ENCODE measurements at regions not wholly inside any gene's neighbourhood (a gene's known extent, or its start where the extent isn't known, plus 50 kb on each side); places are given as distances from the start of the nearest gene placed in this dataset.
A peak's percentile ranks its signal among the peaks of the same experiment; 100 is the strongest.
"Not testable (repeated sequence)": the region's sequence is repeated elsewhere in the genome, so short reads cannot be mapped to it uniquely, and the experiment has no call there.

- not testable (repeated sequence) for DNase-seq (ENCODE audit: low read depth, low spot score)
Observed at GRCh38 chr10:53338199-53338598, 565.6 kb upstream of the MBL2 start.

GRCh38 chr10:53335803-53336422 is 563.3 kb upstream of the MBL2 start:
- DNase-seq (ENCODE audit: low read depth, low spot score) = not testable (repeated sequence)

GRCh38 chr10:53331460-53331859 is 558.9 kb upstream of the MBL2 start:
- DNase-seq (ENCODE audit: low read depth, low spot score) = no peak

GRCh38 chr10:53326401-53327305 is 554.1 kb upstream of the MBL2 start:
- DNase-seq (ENCODE audit: low read depth, low spot score) = not testable (repeated sequence)

- DNase-seq (ENCODE audit: low read depth, low spot score) = no peak
Observed at GRCh38 chr10:53325066-53325465, 552.5 kb upstream of the MBL2 start.

GRCh38 chr10:53315709-53316108 is 543.1 kb upstream of the MBL2 start:
- DNase-seq (ENCODE audit: low read depth, low spot score) = peak; percentile 13

- DNase-seq (ENCODE audit: low read depth, low spot score) = peak; percentile 82
Observed at GRCh38 chr10:53314876-53315275, 542.3 kb upstream of the MBL2 start.

GRCh38 chr10:53298443-53298842 is 525.9 kb upstream of the MBL2 start:
- no peak for DNase-seq (ENCODE audit: low read depth, low spot score)

- DNase-seq (ENCODE audit: low read depth, low spot score) = no peak
Observed at GRCh38 chr10:53284615-53285182, 512.1 kb upstream of the MBL2 start.

- no peak for DNase-seq (ENCODE audit: low read depth, low spot score)
Observed at GRCh38 chr10:53276797-53277196, 504.2 kb upstream of the MBL2 start.

GRCh38 chr10:53269482-53269881 is 496.9 kb upstream of the MBL2 start:
- DNase-seq (ENCODE audit: low read depth, low spot score) = no peak

- no peak for DNase-seq (ENCODE audit: low read depth, low spot score)
Observed at GRCh38 chr10:53260213-53260612, 487.6 kb upstream of the MBL2 start.

- DNase-seq (ENCODE audit: low read depth, low spot score) = no peak
Observed at GRCh38 chr10:53256623-53257022, 484.0 kb upstream of the MBL2 start.

GRCh38 chr10:53255661-53256205 is 483.1 kb upstream of the MBL2 start:
- DNase-seq (ENCODE audit: low read depth, low spot score) = no peak

GRCh38 chr10:53253221-53253620 is 480.6 kb upstream of the MBL2 start:
- DNase-seq (ENCODE audit: low read depth, low spot score) = no peak

GRCh38 chr10:53239873-53240272 is 467.3 kb upstream of the MBL2 start:
- no peak for DNase-seq (ENCODE audit: low read depth, low spot score)

- DNase-seq (ENCODE audit: low read depth, low spot score) = no peak
Observed at GRCh38 chr10:53236941-53237340, 464.4 kb upstream of the MBL2 start.

GRCh38 chr10:53233749-53234148 is 461.2 kb upstream of the MBL2 start:
- no peak for DNase-seq (ENCODE audit: low read depth, low spot score)

GRCh38 chr10:53230651-53231050 is 458.1 kb upstream of the MBL2 start:
- no peak for DNase-seq (ENCODE audit: low read depth, low spot score)

- peak; percentile 6 for DNase-seq (ENCODE audit: low read depth, low spot score)
Observed at GRCh38 chr10:53223851-53224250, 451.3 kb upstream of the MBL2 start.

GRCh38 chr10:53222806-53223205 is 450.2 kb upstream of the MBL2 start:
- DNase-seq (ENCODE audit: low read depth, low spot score) = no peak

GRCh38 chr10:53209944-53210611 is 437.5 kb upstream of the MBL2 start:
- DNase-seq (ENCODE audit: low read depth, low spot score) = no peak

Measured in smooth muscle cell of the brain vasculature (primary cell).